ENCODE measurements at regions not wholly inside any gene's neighbourhood (a gene's known extent, or its start where the extent isn't known, plus 50 kb on each side); places are given as distances from the start of the nearest gene placed in this dataset.

- intact Hi-C loops (cut with DNase I) = no loop called here
- ATAC-seq (peak in 1 of 2 donors; percentile 51), DNase-seq (no peak)
- H3K27me3 ChIP-seq (ENCODE audit: low read depth) = no peaks in the 10 kb centered on the region
- H3K9me3 ChIP-seq = no peaks in the 10 kb centered on the region
- H3K36me3 ChIP-seq = no peaks in the 10 kb centered on the region
- H3K4me1 ChIP-seq = no peaks in the 10 kb centered on the region
- TF ChIP-seq CTCF (IDR thresholded peaks at IDR 0.05) = peak; percentile 65
- no peak overlapping the region for H3K27ac ChIP-seq
- no peak overlapping the region for H3K4me3 ChIP-seq
These were observed 53.4 kb upstream of the ANO4 start for GRCh38 chr12:100741084-100741711.

GRCh38 chr12:100743060-100743459 lies 51.5 kb upstream of the ANO4 start:
- no peaks in the 10 kb centered on the region for H3K36me3 ChIP-seq
- H3K27me3 ChIP-seq (ENCODE audit: low read depth) = no peaks in the 10 kb centered on the region
- H3K4me1 ChIP-seq = no peaks in the 10 kb centered on the region
- intact Hi-C loops (cut with DNase I) = no loop called here
- H3K4me3 ChIP-seq = no peak overlapping the region
- no peak for TF ChIP-seq CTCF (IDR thresholded peaks at IDR 0.05)
- no peak for ATAC-seq
- no peaks in the 10 kb centered on the region for H3K9me3 ChIP-seq
- no peak for DNase-seq
- H3K27ac ChIP-seq = no peak overlapping the region

Data from lower lobe of right lung (tissue), 2 donors.